SH-SY5Y (cell line): ENCODE measurements at regions not wholly inside any gene's neighbourhood (a gene's known extent, or its start where the extent isn't known, plus 50 kb on each side); places are given as distances from the start of the nearest gene placed in this dataset.

Experiments
- GATA2 ChIP-seq: IDR thresholded peaks from 2 replicates; pipeline ENCODE4 v1.6.1; 2011; ENCODE audit warnings: mild to moderate bottlenecking, low read depth, low read length
- GATA3 ChIP-seq: IDR thresholded peaks from 2 replicates; pipeline ENCODE4 v1.6.1; 2011; ENCODE audit warnings: low read depth, mild to moderate bottlenecking, low read length, moderate library complexity

GRCh38 chr4:107349266-107349665 is 313.2 kb upstream of the DKK2 start:
- no peak for TF ChIP-seq GATA2
- no peak for TF ChIP-seq GATA3
